H9 (cell line): ENCODE measurements at regions not wholly inside any gene's neighbourhood (a gene's known extent, or its start where the extent isn't known, plus 50 kb on each side); places are given as distances from the start of the nearest gene placed in this dataset.

ENCODE experiments used
- DNase-seq: peaks from one replicate; pipeline ENCODE4 v3.0.0-alpha.2; 2017
- H2AFZ ChIP-seq: one replicate; pipeline ENCODE4 v1.6.1; 2013; ENCODE audit warnings: mild to moderate bottlenecking, low read length, control low read depth, moderate library complexity
- H2AK5ac ChIP-seq: 2 replicates; pipeline ENCODE4 v1.6.1; 2013; ENCODE audit warnings: low read length, control low read depth, mixed read lengths; ENCODE audit not compliant: insufficient read length
- H2BK120ac ChIP-seq: one replicate; pipeline ENCODE4 v1.6.1; 2013; ENCODE audit warnings: low read depth, mild to moderate bottlenecking, low read length, control low read depth, inconsistent platforms; ENCODE audit not compliant: poor library complexity, severe bottlenecking
- H2BK12ac ChIP-seq: 2 replicates; pipeline ENCODE4 v1.6.1; 2013; ENCODE audit warnings: low read length, control low read depth, mixed read lengths, low read depth; ENCODE audit not compliant: insufficient read length
- H2BK15ac ChIP-seq: 2 replicates; pipeline ENCODE4 v1.6.1; 2013; ENCODE audit warnings: low read depth, low read length, control low read depth
- H2BK20ac ChIP-seq: one replicate; pipeline ENCODE4 v1.6.1; 2013; ENCODE audit warnings: low read depth, mild to moderate bottlenecking, low read length, control low read depth, inconsistent platforms; ENCODE audit not compliant: poor library complexity, severe bottlenecking
- H2BK5ac ChIP-seq: 2 replicates; pipeline ENCODE4 v1.6.1; 2013; ENCODE audit warnings: low read length, control low read depth, mixed read lengths; ENCODE audit not compliant: insufficient read length
- H3K14ac ChIP-seq: 2 replicates; pipeline ENCODE4 v1.6.1; 2013; ENCODE audit warnings: low read length, control low read depth; ENCODE audit not compliant: insufficient read depth
- H3K18ac ChIP-seq: 2 replicates; pipeline ENCODE4 v1.6.1; 2013; ENCODE audit warnings: low read depth, mild to moderate bottlenecking, mixed read lengths, low read length, control low read depth; ENCODE audit not compliant: insufficient read length
- H3K23ac ChIP-seq: 2 replicates; pipeline ENCODE4 v1.6.1; 2013; ENCODE audit warnings: low read length, control low read depth, mixed read lengths, low read depth; ENCODE audit not compliant: insufficient read length
- H3K23me2 ChIP-seq: 2 replicates; pipeline ENCODE4 v1.6.1; 2013; ENCODE audit warnings: low read depth, mild to moderate bottlenecking, mixed read lengths, low read length, control low read depth; ENCODE audit not compliant: insufficient read length, poor library complexity, severe bottlenecking
- H3K27ac ChIP-seq: 2 replicates; pipeline ENCODE4 v1.5.1; 2013; ENCODE audit warnings: low read length, control low read depth, mixed read lengths, low read depth; ENCODE audit not compliant: insufficient read length
- H3K27me3 ChIP-seq: 2 replicates; pipeline ENCODE4 v1.6.1; 2013; ENCODE audit warnings: low read length, control low read depth, inconsistent platforms; ENCODE audit not compliant: insufficient read depth
- H3K4ac ChIP-seq: 2 replicates; pipeline ENCODE4 v1.6.1; 2013; ENCODE audit warnings: low read depth, mild to moderate bottlenecking, control low read depth, inconsistent platforms, low read length, moderate library complexity
- H3K4me1 ChIP-seq: 2 replicates; pipeline ENCODE4 v1.6.1; 2013; ENCODE audit warnings: low read length, control low read depth, inconsistent platforms; ENCODE audit not compliant: insufficient read depth
- H3K4me2 ChIP-seq: 2 replicates; pipeline ENCODE4 v1.6.1; 2013; ENCODE audit warnings: low read length, control low read depth, mixed read lengths; ENCODE audit not compliant: insufficient read length, insufficient read depth
- H3K56ac ChIP-seq: 2 replicates; pipeline ENCODE4 v1.6.1; 2013; ENCODE audit warnings: low read depth, mild to moderate bottlenecking, mixed read lengths, low read length, control low read depth; ENCODE audit not compliant: insufficient read length
- H3K79me1 ChIP-seq: 2 replicates; pipeline ENCODE4 v1.6.1; 2013; ENCODE audit warnings: low read depth, mild to moderate bottlenecking, moderate library complexity, low read length, control low read depth, inconsistent platforms; ENCODE audit not compliant: insufficient read depth, poor library complexity, severe bottlenecking
- H3K79me2 ChIP-seq: 2 replicates; pipeline ENCODE4 v1.6.1; 2013; ENCODE audit warnings: low read length, control low read depth, inconsistent platforms; ENCODE audit not compliant: insufficient read depth
- H3K9ac ChIP-seq: 2 replicates; pipeline ENCODE4 v1.6.1; 2013; ENCODE audit warnings: low read length, control low read depth, mixed read lengths; ENCODE audit not compliant: insufficient read length; ENCODE audit errors: extremely low read depth
- H3K9me3 ChIP-seq: one replicate; pipeline ENCODE4 v1.6.1; 2013; ENCODE audit warnings: low read depth, low read length, inconsistent platforms; ENCODE audit not compliant: control insufficient read depth
- H3T11ph ChIP-seq: one replicate; pipeline ENCODE4 v1.6.1; 2013; ENCODE audit warnings: mild to moderate bottlenecking, low read length, control low read depth, inconsistent platforms
- H4K20me1 ChIP-seq: one replicate; pipeline ENCODE4 v1.6.1; 2013; ENCODE audit not compliant: control insufficient read depth, insufficient read length, insufficient read depth
- H4K5ac ChIP-seq: 2 replicates; pipeline ENCODE4 v1.6.1; 2013; ENCODE audit warnings: low read depth, mild to moderate bottlenecking, mixed read lengths, low read length, control low read depth; ENCODE audit not compliant: insufficient read length
- H4K8ac ChIP-seq: replicated peaks from 2 replicates; pipeline ENCODE4 v1.6.1; 2013; ENCODE audit warnings: low read length, control low read depth, mixed read lengths, low read depth; ENCODE audit not compliant: insufficient read length
- H4K91ac ChIP-seq: 2 replicates; pipeline ENCODE4 v1.6.1; 2013; ENCODE audit warnings: low read depth, mild to moderate bottlenecking, moderate library complexity, mixed read lengths, low read length, control low read depth; ENCODE audit not compliant: insufficient read length
- H3K27ac Mint-ChIP-seq, 3 experiments: 2 replicates in 2 of 3; 3 replicates in 1 of 3; pipeline ENCODE4 v1.8.0; 2020 to 2021; ENCODE audit warnings: mixed read lengths in 3 of 3, mild to moderate bottlenecking in 1 of 3, moderate library complexity in 1 of 3
- H3K27me3 Mint-ChIP-seq: 2 replicates; pipeline ENCODE4 v1.8.0; 2021; ENCODE audit warnings: low read depth, mild to moderate bottlenecking, moderate library complexity, mixed read lengths
- H3K36me3 Mint-ChIP-seq, 3 experiments: 2 replicates in 2 of 3; 3 replicates in 1 of 3; pipeline ENCODE4 v1.8.0; 2020 to 2021; ENCODE audit warnings: low read depth in 3 of 3, mixed read lengths in 3 of 3; ENCODE audit not compliant: insufficient read depth in 1 of 3
- H3K4me1 Mint-ChIP-seq, 2 experiments: 2 replicates each; pipeline ENCODE4 v1.8.0; 2020; ENCODE audit warnings: mixed read lengths in 2 of 2
- H3K4me3 Mint-ChIP-seq, 2 experiments: 2 replicates in 1 of 2; 3 replicates in 1 of 2; pipeline ENCODE4 v1.8.0; 2020 to 2021; ENCODE audit warnings: mild to moderate bottlenecking in 2 of 2, mixed read lengths in 2 of 2, moderate library complexity in 1 of 2
- H3K9me3 Mint-ChIP-seq, 2 experiments: 2 replicates in 1 of 2; 3 replicates in 1 of 2; pipeline ENCODE4 v1.8.0; 2020; ENCODE audit warnings: mild to moderate bottlenecking in 2 of 2, mixed read lengths in 2 of 2, moderate library complexity in 1 of 2
- WGBS: extraction: QIAGEN DNeasy Blood & Tissue Kit; methylation state at CpG from one replicate; pipeline ENCODE4 v1.1.7; 2013; ENCODE audit warnings: missing lambda C conversion rate, low lambda C conversion rate, mixed read lengths; ENCODE audit not compliant: insufficient read length; ENCODE audit errors: extremely low coverage; 5-methylcytosine and 5-hydroxymethylcytosine counted together
- TF ChIP-seq, protein P1 (sequence below): fragments of 200-600 bp; sonication (generic); conservative IDR thresholded peaks from 3 replicates; pipeline ENCODE4 v1.8.0; 2021; ENCODE audit warnings: antibody characterized with exemption, mild to moderate bottlenecking

- Histone ChIP-seq H4K20me1 (no peaks in the 10 kb centered on the region), H2BK20ac (no peak overlapping the region), H2BK5ac (no peak overlapping the region), H2BK120ac (no peak overlapping the region), H4K5ac (no peak overlapping the region), H3K18ac (no peak overlapping the region), H2AK5ac (no peak overlapping the region), H3K23ac (no peak overlapping the region), H3K79me2 (no peaks in the 10 kb centered on the region), H3K9me3 (no peaks in the 10 kb centered on the region), H3T11ph (no peak overlapping the region), H3K23me2 (no peaks in the 10 kb centered on the region), H3K27ac (no peak overlapping the region), H3K14ac (no peak overlapping the region), H3K27me3 (no peaks in the 10 kb centered on the region), H3K4ac (no peak overlapping the region), H2BK12ac (no peak overlapping the region), H2BK15ac (no peak overlapping the region), H3K9ac (no peak overlapping the region), H4K91ac (no peak overlapping the region), H2AFZ (no peak overlapping the region), H3K4me1 (no peaks in the 10 kb centered on the region), H3K56ac (no peak overlapping the region), H3K79me1 (no peaks in the 10 kb centered on the region), H3K4me2 (no peak overlapping the region), H4K8ac (no peak overlapping the region)
- no peak for DNase-seq
- H3K4me1 Mint-ChIP-seq: no peaks in the 10 kb centered on the region
- no peaks in the 10 kb centered on the region; a peak in 1 of 5 replicates for H3K9me3 Mint-ChIP-seq
- no CpG with 5 or more reads among the region's 3 CpGs for WGBS
- H3K36me3 Mint-ChIP-seq: 0 out of 7 replicates have a peak, but pooled peaks cover 0 to 2% (median 0%) of the 10 kb centered on the region in 3 experiments
- H3K27ac Mint-ChIP-seq: no peak overlapping the region
- TF ChIP-seq, protein P1, sequence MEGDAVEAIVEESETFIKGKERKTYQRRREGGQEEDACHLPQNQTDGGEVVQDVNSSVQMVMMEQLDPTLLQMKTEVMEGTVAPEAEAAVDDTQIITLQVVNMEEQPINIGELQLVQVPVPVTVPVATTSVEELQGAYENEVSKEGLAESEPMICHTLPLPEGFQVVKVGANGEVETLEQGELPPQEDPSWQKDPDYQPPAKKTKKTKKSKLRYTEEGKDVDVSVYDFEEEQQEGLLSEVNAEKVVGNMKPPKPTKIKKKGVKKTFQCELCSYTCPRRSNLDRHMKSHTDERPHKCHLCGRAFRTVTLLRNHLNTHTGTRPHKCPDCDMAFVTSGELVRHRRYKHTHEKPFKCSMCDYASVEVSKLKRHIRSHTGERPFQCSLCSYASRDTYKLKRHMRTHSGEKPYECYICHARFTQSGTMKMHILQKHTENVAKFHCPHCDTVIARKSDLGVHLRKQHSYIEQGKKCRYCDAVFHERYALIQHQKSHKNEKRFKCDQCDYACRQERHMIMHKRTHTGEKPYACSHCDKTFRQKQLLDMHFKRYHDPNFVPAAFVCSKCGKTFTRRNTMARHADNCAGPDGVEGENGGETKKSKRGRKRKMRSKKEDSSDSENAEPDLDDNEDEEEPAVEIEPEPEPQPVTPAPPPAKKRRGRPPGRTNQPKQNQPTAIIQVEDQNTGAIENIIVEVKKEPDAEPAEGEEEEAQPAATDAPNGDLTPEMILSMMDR: no peak
- H3K4me3 Mint-ChIP-seq: no peak overlapping the region
- H3K27me3 Mint-ChIP-seq: no peaks in the 10 kb centered on the region
These were observed 1088.1 kb downstream of the TSN start for GRCh38 chr2:122843503-122843902.
